HG02840 (cell line): ENCODE measurements at regions not wholly inside any gene's neighbourhood (a gene's known extent, or its start where the extent isn't known, plus 50 kb on each side); places are given as distances from the start of the nearest gene placed in this dataset.

Experiments
- ATAC-seq: cut with Tn5 transposase; IDR thresholded peaks from one replicate; pipeline ENCODE4 v1.9.1; 2021; ENCODE audit warnings: mild to moderate bottlenecking, moderate library complexity, moderate number of reproducible peaks; ENCODE audit not compliant: unreplicated experiment, low FRiP score

DNA sequence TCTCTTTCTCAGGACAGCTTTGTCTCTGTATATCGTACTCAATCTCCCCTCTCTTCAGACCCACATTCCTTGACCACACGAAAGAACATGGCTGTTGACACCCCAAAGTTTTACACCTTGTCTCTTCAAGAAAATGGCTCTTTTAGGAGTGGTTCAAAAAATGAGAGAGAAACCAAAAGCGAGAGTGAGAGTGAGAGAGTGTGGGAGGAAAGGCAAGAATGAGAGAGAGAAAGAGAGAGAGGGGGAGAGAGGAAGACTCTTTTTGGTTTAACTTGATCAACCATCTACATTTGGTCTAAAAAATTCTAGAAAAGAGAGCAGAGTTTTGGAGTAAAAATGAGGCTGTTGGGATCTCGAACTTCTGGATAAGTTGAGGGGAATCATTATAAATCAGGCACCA is 581.8 kb upstream of the WWC1 start:
- ATAC-seq = no peak

DNA sequence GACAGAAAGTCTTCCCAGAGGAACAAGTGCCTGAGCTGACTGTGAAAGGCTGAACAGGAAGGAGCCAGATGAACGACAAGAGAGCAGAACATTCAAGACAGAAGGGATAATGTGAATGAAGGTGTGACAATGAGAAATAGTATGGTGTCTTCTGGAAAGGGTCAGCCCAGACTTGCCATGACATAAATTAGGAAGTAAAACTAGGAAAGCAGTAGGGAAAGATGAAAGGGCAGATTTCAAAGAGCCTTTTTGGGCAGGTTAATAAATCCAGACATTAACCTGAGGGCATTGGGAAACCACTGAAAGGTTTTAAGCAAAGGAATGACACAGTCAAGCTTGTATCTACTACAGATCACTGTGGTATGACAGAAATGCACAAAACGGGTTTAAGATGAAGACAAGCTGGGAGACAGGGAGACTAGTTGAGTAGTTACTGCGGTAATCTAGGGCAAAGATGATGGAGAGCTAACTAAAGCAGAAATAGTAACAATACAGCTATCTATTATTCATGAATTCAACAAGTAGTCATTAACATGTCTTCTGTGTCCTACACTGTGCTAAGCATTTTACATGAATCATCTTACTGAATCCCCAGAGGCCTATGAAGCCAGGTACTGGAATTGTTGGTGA is 580.9 kb upstream of the WWC1 start:
- ATAC-seq = no peak

DNA sequence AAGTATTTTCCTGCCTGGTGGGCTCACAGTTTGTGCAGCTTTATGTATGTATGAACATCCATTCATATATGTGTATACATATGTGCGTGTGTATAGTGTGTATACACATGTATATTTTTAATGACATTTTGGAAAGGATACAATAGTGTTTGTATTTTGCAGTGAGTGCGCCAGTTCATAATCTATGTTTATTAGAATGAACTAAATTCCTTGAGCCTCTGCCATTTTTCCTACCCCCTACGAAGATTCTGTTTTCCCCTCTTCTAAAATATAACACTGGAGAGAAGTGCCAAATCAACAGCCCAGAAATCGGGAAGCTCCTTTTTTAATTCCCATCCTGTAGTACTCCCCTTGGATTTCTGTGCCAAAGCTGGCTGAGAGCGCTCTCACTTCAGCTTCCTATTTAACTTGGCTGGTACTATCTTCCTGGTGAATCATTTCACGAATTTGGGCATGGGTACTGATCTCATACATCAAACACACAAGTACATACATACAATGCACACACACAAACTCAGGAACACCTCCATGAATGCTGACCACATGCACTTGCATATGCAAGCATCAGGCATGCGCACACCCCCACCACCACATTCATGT is 578.4 kb upstream of the WWC1 start:
- ATAC-seq = no peak

DNA sequence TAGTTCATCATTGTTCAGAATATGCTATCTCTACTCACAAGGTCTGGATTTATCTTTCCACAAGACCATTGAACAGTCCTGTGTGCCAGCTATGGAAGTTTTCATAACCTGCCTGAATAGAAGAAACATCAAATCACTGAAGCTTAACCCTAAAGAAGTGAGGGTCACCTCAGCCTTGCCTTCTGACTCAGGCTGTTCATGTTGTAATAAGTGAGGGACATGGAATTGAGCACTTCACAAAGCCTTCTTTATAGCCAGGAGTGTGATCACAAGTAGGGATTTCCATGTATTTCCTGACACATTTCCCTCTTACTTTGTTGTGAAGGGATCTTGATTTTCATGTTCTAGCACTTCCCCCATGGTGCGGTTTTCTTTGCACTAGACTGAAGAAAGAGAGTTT is 577.5 kb upstream of the WWC1 start:
- no peak for ATAC-seq

DNA sequence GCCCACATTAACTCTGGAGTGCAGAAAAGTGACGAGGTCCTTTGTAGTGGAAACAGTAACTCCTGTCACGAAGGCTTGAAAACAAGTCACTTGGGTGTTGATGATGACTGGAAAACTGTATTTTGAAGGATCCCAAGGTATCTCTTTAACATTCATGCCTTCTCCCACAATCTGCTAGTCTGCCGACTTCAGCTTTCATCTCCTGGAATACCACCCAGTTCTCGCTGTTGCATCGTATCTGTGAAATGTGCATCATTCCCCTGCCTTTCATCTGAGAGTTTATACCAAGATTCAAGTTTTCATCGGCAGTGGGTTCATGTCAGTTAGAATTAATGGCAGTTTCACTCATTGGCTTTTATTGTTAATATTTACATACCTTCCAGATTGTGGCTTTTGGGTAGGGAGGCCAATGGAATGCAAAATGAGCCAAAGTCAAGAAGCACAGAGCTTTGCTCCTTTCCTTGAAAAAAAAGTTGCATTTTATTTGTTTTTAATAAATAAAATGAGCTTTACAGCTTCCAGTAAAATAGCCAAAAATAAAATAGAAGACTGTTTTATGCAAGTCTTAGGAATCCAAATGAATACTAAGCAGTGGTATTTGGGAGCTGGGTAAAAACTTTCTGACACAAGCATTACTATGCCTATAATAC is 575.2 kb upstream of the WWC1 start:
- no peak for ATAC-seq

DNA sequence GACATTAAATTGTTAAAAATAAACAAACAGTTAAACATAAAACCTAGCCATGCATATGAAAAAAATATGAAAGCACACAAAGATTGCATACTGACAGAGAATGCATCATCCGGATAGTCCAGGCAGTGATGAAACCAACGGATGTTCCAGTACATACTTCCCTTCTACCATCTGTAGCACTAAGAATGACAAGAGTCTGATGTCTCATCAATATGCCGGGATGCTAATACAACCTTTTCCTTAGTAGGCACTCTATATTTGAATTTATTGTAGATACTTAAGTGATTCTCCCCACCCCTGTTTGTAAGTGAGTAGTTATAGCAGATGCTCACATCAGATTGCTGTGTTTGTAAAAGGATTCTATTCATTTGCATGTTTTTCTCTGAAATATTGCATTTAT is 571.2 kb upstream of the WWC1 start:
- no peak for ATAC-seq

DNA sequence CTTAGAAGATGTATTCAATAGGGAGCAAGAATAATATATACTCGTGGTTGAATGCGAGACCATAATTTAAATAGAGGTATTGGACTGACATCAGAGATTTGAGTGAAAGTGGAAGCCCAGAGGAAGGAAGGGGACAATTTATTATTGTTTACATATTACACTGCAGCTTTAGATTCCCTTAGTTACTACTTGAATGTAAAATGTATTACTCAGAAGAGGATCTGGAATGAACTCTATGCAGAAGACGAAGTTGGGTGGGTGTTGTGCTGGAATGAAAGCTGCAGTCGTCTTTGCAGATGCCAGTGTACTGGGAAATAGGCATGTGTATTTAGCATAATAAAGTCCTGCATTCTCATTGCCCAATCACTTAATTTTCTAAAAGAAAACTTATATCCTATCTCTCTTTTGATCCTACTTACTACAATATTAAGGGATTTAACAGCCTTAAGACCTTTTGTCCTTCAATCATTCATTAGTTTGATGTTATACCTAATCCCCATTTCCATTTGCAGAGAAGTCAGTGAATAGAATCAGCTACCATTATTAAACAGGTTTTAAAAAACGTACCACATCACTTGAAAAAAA is 570.7 kb upstream of the WWC1 start:
- ATAC-seq = no peak

DNA sequence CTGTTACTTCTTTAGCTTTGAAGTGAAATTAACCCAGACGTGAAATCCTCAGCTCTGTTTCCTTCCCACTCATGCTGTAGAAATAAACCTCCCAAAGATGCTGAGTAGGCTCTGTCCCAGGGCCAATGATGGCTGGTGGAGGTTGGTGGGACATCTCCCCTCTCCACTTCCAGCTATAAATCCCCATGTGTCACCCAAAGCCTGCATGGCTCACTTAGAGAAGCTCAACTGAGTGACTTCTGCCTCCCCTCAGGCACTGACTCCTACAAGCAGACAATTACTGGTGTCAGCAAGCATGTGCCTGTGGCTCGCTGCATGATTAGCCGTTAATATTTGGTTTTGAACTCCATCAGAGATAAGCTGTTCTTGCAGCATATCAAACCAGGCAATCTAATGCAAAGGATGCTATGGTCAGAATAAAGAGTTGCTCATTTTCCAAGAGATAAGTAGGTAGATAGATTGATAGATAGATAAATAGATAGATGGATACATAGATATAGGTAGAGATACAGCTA is 569.5 kb upstream of the WWC1 start:
- no peak for ATAC-seq

DNA sequence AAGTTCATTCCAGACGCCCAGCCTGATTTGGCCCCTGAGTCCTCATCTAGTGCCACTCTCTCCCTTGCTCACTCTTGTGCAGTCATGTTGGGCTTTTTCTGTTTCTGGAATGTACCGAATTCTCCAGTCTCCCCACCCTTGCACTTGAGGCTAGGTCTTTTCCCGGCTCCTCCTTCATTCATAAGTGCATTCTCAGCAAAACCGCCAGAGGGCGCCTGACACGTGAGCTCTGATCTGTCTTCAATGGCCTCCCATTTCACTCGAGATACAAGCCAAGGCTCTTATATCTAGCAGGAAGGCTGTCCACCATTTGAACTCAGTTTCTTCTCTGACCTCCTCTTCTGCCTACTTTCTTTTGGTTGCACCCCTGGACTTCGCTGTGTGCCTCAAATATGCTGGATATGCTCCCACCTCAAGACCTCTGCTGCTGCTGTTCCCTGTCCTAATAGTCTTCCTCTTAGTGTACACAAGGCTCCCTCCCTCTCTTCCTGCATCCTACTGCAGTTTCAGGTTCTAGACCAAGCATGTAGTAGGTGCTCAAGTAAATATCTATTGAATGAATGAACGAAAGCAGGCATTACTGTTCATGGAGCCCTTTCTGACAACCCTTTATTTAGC is 568.1 kb upstream of the WWC1 start:
- peak; percentile 96 for ATAC-seq

DNA sequence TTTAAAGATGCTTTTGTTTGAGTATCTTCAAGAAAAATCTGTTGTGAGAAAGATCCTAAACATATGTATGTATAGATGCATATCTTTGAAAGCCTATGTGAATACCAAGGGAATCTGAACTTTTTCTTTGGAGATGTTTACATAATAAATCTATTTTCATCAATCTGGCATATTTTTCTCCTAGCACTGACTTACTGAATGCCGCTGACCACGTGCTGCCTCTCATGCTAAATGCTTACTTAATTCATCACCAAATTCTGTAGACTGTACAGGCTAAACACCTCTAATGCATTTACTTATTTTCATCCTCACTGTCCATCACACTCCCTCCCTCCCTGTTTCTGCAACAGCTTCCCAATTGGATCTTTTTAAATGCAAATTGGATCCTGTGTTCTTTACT is 566.2 kb upstream of the WWC1 start:
- ATAC-seq = no peak

DNA sequence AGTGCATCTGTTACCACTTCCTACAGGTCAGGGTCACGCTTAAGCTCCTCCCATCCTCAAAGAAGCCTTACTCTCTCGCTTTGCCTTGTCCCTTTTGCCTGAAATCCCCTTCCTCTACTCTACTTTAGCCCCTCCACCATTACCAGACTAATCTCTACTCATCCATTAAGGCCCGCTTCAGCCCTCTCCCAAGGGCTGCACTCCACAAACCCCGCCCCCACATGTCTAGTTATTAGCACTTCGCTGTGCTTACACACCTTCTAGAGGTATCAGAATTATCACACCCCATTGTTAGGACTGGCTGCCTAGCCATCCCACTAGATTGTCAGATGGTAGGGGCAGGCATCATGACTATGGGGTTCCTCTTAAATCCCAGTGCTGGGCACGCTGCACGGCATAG is 565.7 kb upstream of the WWC1 start:
- ATAC-seq = no peak

DNA sequence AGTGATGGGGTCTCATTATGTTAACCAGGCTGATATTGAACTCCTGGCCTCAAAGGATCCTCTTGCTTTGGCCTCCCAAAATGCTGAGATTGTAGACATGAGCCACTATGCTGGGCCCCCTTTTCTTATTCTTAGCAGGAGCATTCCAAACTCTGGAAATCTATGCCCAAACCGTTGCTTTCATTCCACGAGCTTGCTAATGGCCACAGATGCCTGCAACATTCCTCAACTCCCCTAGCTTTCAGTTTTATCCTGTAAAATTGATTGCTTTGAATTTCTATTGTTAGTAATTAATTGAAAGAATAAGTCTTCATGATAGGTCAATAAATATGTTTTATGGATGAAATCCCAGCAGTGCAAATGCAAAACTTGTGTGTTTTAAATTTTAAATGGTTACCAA is 564.8 kb upstream of the WWC1 start:
- no peak for ATAC-seq

DNA sequence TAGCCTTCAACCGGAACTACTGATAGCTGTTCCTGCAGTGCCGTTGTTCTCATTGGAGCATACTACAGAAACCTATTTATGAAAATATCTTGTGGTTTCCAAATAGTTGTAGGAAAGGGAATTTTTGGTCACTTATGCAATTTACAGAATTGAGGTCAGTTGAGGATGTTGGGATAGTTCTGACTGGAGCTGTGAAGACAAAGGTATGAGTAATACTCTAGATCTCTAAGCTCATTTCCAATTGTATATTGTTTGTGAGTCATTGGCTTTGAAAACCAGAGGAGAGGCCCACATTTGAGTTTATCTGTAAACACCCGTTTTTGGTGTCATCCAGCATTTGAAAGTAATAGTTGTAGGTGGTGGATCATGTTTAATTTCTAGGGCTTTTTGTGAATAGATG is 561.3 kb upstream of the WWC1 start:
- ATAC-seq = no peak

DNA sequence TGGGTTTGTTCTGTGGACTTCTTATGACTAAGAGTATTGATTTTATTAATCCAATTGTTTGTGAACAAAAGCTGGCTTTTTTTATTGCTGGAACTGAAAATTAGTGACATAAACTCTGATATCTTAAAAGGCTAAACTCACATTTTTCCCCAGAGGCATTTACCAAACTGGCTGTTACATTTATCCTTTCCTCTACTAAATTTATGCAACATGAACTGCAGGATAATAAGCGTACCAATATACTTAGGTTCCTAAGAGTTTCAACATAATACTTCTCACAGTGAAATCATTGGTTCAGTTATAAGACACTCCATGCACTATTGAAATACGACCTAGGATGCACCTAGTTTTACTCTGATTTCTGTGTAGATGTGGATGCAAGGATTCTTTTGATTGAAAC is 560.8 kb upstream of the WWC1 start:
- no peak for ATAC-seq

DNA sequence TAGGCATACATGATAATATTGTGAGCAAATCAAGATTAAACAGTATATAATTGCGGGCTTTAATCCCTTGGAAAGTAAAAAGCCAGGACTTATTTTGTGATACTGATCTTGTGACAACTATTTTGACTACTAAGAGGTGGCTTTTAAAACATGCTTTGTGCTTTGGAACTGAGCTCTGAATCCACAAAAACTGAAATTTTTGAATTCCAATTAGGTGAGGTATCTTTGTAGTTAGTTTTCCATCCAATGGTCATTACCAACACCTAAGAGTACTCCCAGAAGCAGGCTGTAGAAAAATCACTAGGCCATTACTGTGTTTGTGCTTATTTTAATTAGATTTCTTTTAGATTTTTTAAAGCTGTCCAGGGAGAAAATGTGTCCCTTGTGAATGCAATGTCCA is 559.5 kb upstream of the WWC1 start:
- no peak for ATAC-seq

DNA sequence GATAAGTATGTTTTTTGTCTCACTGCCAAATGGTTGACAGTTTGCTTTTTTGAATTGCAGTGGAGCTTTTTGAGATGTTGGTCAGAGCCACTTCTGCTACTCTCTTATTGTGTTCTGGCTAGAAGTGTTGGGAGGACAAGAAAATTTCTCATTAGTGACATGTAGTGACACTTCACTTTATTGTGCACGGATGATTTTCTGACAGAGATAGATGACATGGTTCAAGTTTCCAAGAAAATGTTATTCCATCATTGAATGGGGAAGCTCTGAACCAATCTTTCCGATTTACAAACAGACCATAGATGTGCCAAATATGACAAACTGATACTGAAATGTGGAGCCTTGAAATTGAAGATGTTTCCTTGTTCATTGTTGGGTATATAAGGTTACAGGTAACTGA is 558.9 kb upstream of the WWC1 start:
- no peak for ATAC-seq

DNA sequence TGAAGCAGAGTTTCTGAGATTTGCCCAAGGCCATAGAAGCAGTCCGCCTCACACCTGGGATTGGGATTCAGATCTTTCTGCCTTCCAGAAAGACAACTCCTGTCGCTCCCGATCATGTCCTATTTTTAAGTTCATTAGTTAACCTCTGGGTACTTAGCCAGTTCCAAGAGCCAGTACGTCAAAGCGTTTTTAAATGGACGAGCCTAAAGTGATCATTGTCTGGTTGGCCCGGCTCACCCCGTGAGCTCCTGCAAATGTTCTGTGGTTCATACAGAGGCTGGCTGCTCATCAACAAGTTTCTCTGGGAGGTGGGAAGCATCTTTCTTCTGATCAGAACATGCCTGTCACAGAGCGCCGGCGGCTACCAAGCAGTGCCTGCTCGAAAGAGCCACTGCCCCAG is 554.5 kb upstream of the WWC1 start:
- ATAC-seq = no peak

DNA sequence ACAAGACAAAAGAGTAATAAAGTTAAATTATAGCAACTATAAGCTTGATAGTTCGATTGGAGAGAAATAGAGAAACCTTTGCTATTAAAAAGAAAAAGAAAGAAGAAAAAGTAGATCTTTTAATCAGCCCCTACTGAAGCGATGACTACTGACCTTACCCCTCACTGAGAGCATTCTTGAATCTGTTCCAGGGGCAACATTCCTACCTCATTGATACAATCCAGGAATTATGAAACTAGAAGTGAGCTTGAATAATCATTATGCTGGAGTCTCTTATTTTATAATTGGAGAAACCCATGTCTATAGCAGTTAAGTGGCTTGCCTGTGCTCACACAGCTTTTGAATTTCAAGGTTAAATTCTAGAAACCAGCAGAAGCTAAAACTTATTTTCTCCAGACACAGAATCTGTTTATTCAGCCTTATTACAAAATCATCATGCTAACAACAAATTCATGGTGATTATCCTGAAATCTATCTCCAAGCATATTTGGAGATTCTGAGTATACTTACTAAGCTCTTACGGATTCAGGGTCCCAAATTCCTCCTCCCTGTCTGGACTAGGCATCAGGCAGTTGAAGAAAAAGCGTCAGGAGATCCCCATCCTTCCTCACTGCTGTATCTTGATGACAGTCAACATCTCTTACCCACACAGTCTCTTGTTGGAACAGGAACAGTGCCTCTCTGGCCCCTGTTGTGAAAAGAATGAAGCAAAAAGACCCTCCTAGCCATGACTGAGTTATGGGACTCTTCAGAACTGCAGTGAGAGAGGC is 547.6 kb upstream of the WWC1 start:
- no peak for ATAC-seq

DNA sequence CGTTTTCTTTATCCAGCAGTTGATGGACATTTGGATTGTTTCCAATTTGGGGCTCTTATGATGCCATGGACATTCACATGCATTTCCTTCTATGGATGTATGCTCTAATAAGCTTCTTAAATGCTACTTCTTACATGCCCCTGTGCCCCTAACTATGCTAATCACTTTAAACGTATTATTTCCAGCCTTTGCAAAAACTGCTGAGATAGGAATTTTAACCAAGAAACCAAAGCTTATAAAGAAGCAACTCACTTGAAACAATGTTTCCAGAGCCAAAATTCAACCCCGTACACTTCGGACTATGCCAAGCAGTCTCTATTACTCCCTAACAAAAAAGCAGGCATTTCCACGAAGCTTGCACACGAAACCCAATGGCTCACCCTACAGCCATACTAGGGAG is 545.6 kb upstream of the WWC1 start:
- ATAC-seq = no peak

DNA sequence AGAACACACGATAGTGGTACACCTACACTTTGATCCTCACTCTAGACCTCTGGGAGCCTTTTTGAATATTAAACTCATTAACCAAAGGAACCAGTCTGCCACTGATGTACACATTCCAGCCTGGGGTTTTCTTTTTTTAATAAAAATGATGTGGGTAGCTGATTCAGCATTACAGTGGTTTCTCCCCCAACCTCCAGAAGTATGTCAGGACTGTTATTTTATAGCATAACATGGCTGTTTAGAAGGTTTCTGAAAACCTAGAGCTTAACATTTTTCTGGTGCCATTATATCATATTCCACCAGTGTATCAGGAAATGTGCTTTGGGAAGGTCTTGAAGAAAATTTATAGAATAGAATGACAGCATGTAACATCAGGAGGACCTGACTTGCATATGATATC is 540.9 kb upstream of the WWC1 start:
- ATAC-seq = no peak

DNA sequence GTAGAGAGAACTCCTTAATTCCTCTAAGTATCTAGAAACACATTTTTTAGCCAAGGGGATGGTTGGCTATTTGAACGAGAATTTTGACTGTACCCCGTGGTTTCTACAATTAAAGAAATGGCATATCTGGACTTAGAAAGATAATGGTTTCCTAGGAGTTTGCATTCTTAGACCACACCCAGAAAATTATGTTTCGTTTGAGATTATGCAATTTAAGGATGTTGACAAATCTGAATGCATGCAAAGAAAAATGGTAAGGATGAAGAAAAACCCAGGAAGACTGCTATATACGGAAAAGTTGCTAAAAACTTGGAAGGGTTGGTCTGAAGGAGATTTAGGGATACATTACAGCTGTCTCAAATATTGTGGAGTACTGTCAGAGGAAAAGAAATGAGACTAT is 538.5 kb upstream of the WWC1 start:
- ATAC-seq = no peak
